ENCODE measurements at regions not wholly inside any gene's neighbourhood (a gene's known extent, or its start where the extent isn't known, plus 50 kb on each side); places are given as distances from the start of the nearest gene placed in this dataset.
"Not testable (repeated sequence)": the region's sequence is repeated elsewhere in the genome, so short reads cannot be mapped to it uniquely, and the experiment has no call there.

GRCh38 chr1:109838838-109839240, 71.8 kb upstream of the CSF1 start:
- DNase-seq: no peak
- H3K27ac Mint-ChIP-seq: no peak overlapping the region
- H3K4me1 Mint-ChIP-seq: no peaks in the 10 kb centered on the region
- no peak overlapping the region for H3K4me3 Mint-ChIP-seq
- H3K9me3 Mint-ChIP-seq: peaks cover 10% of the 10 kb centered on the region
- intact Hi-C loops (cut with micrococcal nuclease): no loop called here
- peaks cover 7% of the 10 kb centered on the region for H3K27me3 Mint-ChIP-seq
- H3K36me3 Mint-ChIP-seq (ENCODE audit: low read depth): peaks cover 2% of the 10 kb centered on the region

- Mint-ChIP-seq H3K27me3 (peaks cover 7% of the 10 kb centered on the region), H3K4me3 (no peak overlapping the region), H3K4me1 (no peaks in the 10 kb centered on the region), H3K9me3 (peaks cover 10% of the 10 kb centered on the region), H3K36me3 (ENCODE audit: low read depth) (peaks cover 2% of the 10 kb centered on the region), H3K27ac (no peak overlapping the region)
- intact Hi-C loops (cut with micrococcal nuclease): no loop called here
- DNase-seq: no peak
Measured at GRCh38 chr1:109837852-109838570, 72.6 kb upstream of the CSF1 start.

GRCh38 chr1:109835645-109836044, 71.9 kb upstream of the EPS8L3 start:
- H3K36me3 Mint-ChIP-seq (ENCODE audit: low read depth); DNase-seq; intact Hi-C loops (cut with micrococcal nuclease); H3K27ac Mint-ChIP-seq; H3K27me3 Mint-ChIP-seq; H3K4me1 Mint-ChIP-seq; H3K4me3 Mint-ChIP-seq: not testable (repeated sequence)
- H3K9me3 Mint-ChIP-seq: peaks cover 15% of the 10 kb centered on the region

- intact Hi-C loops (cut with micrococcal nuclease): no loop called here
- Mint-ChIP-seq H3K27me3 (peaks cover 7% of the 10 kb centered on the region), H3K9me3 (peaks cover 15% of the 10 kb centered on the region), H3K4me1 (no peaks in the 10 kb centered on the region), H3K36me3 (ENCODE audit: low read depth) (peaks cover 2% of the 10 kb centered on the region), H3K4me3 (no peak overlapping the region), H3K27ac (no peak overlapping the region)
- DNase-seq: no peak
Measured at GRCh38 chr1:109834951-109835350, 71.2 kb upstream of the EPS8L3 start.

- DNase-seq: no peak
- intact Hi-C loops (cut with micrococcal nuclease): no loop called here
- Mint-ChIP-seq H3K4me3 (no peak overlapping the region), H3K27me3 (peaks cover 7% of the 10 kb centered on the region), H3K4me1 (no peaks in the 10 kb centered on the region), H3K27ac (no peak overlapping the region), H3K9me3 (peaks cover 15% of the 10 kb centered on the region), H3K36me3 (ENCODE audit: low read depth) (peaks cover 2% of the 10 kb centered on the region)
Measured at GRCh38 chr1:109832945-109833344, 69.2 kb upstream of the EPS8L3 start.

- Mint-ChIP-seq H3K27ac (no peak overlapping the region), H3K4me3 (no peak overlapping the region), H3K36me3 (ENCODE audit: low read depth) (no peaks in the 10 kb centered on the region), H3K27me3 (no peaks in the 10 kb centered on the region), H3K4me1 (peaks cover 12% of the 10 kb centered on the region), H3K9me3 (peaks cover 9% of the 10 kb centered on the region)
- DNase-seq: no peak
- intact Hi-C loops (cut with micrococcal nuclease): loop anchor here (5.0 kb wide), 1 partner anchor 37 kb away; no protein-coding TSS in a partner anchor
Measured at GRCh38 chr1:109828756-109829505, 65.2 kb upstream of the EPS8L3 start.

GRCh38 chr1:109827986-109828385, 64.3 kb upstream of the EPS8L3 start:
- no peak for DNase-seq
- Mint-ChIP-seq H3K9me3 (peaks cover 9% of the 10 kb centered on the region), H3K27ac (no peak overlapping the region), H3K4me3 (no peak overlapping the region), H3K27me3 (no peaks in the 10 kb centered on the region), H3K4me1 (peaks cover 15% of the 10 kb centered on the region), H3K36me3 (ENCODE audit: low read depth) (no peaks in the 10 kb centered on the region)
- intact Hi-C loops (cut with micrococcal nuclease): loop anchor here (5.0 kb wide), 1 partner anchor 36 kb away; no protein-coding TSS in a partner anchor

- no peaks in the 10 kb centered on the region for H3K36me3 Mint-ChIP-seq (ENCODE audit: low read depth)
- H3K4me3 Mint-ChIP-seq: no peak overlapping the region
- no peak overlapping the region for H3K27ac Mint-ChIP-seq
- intact Hi-C loops (cut with micrococcal nuclease): loop anchor here (5.0 kb wide), 1 partner anchor 35 kb away; no protein-coding TSS in a partner anchor
- no peak for DNase-seq
- H3K9me3 Mint-ChIP-seq: peaks cover 9% of the 10 kb centered on the region
- H3K27me3 Mint-ChIP-seq: no peaks in the 10 kb centered on the region
- peaks cover 20% of the 10 kb centered on the region for H3K4me1 Mint-ChIP-seq
Measured at GRCh38 chr1:109827466-109827865, 63.7 kb upstream of the EPS8L3 start.

- intact Hi-C loops (cut with micrococcal nuclease): loop anchor here (5.0 kb wide), 1 partner anchor 35 kb away; no protein-coding TSS in a partner anchor
Measured at GRCh38 chr1:109826930-109827349, 63.2 kb upstream of the EPS8L3 start.

GRCh38 chr1:109826446-109826845, 62.7 kb upstream of the EPS8L3 start:
- Mint-ChIP-seq H3K4me3 (no peak overlapping the region), H3K9me3 (peaks cover 9% of the 10 kb centered on the region), H3K27me3 (no peaks in the 10 kb centered on the region), H3K36me3 (ENCODE audit: low read depth) (no peaks in the 10 kb centered on the region), H3K4me1 (peaks cover 27% of the 10 kb centered on the region), H3K27ac (peak overlapping the region; percentile 8)
- DNase-seq: no peak
- intact Hi-C loops (cut with micrococcal nuclease): loop anchor here (5.0 kb wide), 1 partner anchor 34 kb away; no protein-coding TSS in a partner anchor

More at GRCh38 chr1:109826930-109827349, 63.2 kb upstream of the EPS8L3 start:
- no peaks in the 10 kb centered on the region for H3K36me3 Mint-ChIP-seq (ENCODE audit: low read depth)
- H3K27me3 Mint-ChIP-seq: no peaks in the 10 kb centered on the region
- DNase-seq: no peak
- H3K9me3 Mint-ChIP-seq: peaks cover 9% of the 10 kb centered on the region
- H3K4me3 Mint-ChIP-seq: no peak overlapping the region
- peaks cover 25% of the 10 kb centered on the region for H3K4me1 Mint-ChIP-seq
- H3K27ac Mint-ChIP-seq: no peak overlapping the region

GRCh38 chr1:109824349-109825115, 60.8 kb upstream of the EPS8L3 start:
- Mint-ChIP-seq H3K36me3 (ENCODE audit: low read depth) (no peaks in the 10 kb centered on the region), H3K4me1 (peaks cover 33% of the 10 kb centered on the region), H3K27ac (peak overlapping the region; percentile 60), H3K4me3 (no peak overlapping the region), H3K9me3 (peaks cover 3% of the 10 kb centered on the region), H3K27me3 (no peaks in the 10 kb centered on the region)
- intact Hi-C loops (cut with micrococcal nuclease): loop anchor here (1.0 to 5.0 kb wide), 3 partner anchors 22 to 66 kb away; no protein-coding TSS in a partner anchor
- DNase-seq: no peak

GRCh38 chr1:109823543-109824348, 60.0 kb upstream of the EPS8L3 start:
- Mint-ChIP-seq H3K36me3 (ENCODE audit: low read depth) (no peaks in the 10 kb centered on the region), H3K27ac (peak overlapping the region; percentile 74), H3K4me3 (no peak overlapping the region), H3K27me3 (no peaks in the 10 kb centered on the region), H3K4me1 (peaks cover 33% of the 10 kb centered on the region), H3K9me3 (peaks cover 3% of the 10 kb centered on the region)
- no peak for DNase-seq
- intact Hi-C loops (cut with micrococcal nuclease): no loop called here
